OCI-M2 (cell line): ENCODE measurements at regions not wholly inside any gene's neighbourhood (a gene's known extent, or its start where the extent isn't known, plus 50 kb on each side); places are given as distances from the start of the nearest gene placed in this dataset.
"Not testable (repeated sequence)": the region's sequence is repeated elsewhere in the genome, so short reads cannot be mapped to it uniquely, and the experiment has no call there.

Experiments
- DNase-seq: peaks from one replicate; lab custom pipeline; 2025; ENCODE audit not compliant: unreplicated experiment; lab: John Stamatoyannopoulos, UW

- no peak for DNase-seq
Observed at GRCh38 chr6:165012183-165012582, 297.2 kb downstream of the C6orf118 start.

GRCh38 chr6:165010556-165011535 lies 298.6 kb downstream of the C6orf118 start:
- no peak for DNase-seq

GRCh38 chr6:165008971-165009370 lies 300.4 kb downstream of the C6orf118 start:
- no peak for DNase-seq

GRCh38 chr6:165002866-165003265 lies 306.5 kb downstream of the C6orf118 start:
- DNase-seq, result no peak

- DNase-seq, result no peak
Observed at GRCh38 chr6:165002358-165002757, 307.0 kb downstream of the C6orf118 start.

- DNase-seq, result no peak
Observed at GRCh38 chr6:165001502-165002157, 307.8 kb downstream of the C6orf118 start.

GRCh38 chr6:164998297-164998696 lies 311.1 kb downstream of the C6orf118 start:
- no peak for DNase-seq

- DNase-seq, result no peak
Observed at GRCh38 chr6:164996838-164997237, 312.6 kb downstream of the C6orf118 start.

GRCh38 chr6:164991573-164991972 lies 317.8 kb downstream of the C6orf118 start:
- DNase-seq, result no peak

GRCh38 chr6:164990901-164991300 lies 318.5 kb downstream of the C6orf118 start:
- DNase-seq, result no peak

- DNase-seq, result no peak
Observed at GRCh38 chr6:164982389-164982788, 327.0 kb downstream of the C6orf118 start.

GRCh38 chr6:164967102-164967501 lies 342.3 kb downstream of the C6orf118 start:
- DNase-seq, result no peak

- DNase-seq, result no peak
Observed at GRCh38 chr6:164962805-164963204, 346.6 kb downstream of the C6orf118 start.

- no peak for DNase-seq
Observed at GRCh38 chr6:164947164-164947563, 362.2 kb downstream of the C6orf118 start.

- DNase-seq, result no peak
Observed at GRCh38 chr6:164942271-164942670, 367.1 kb downstream of the C6orf118 start.

GRCh38 chr6:164933238-164933794 lies 376.1 kb downstream of the C6orf118 start:
- not testable (repeated sequence) for DNase-seq

GRCh38 chr6:164929408-164929977 lies 379.9 kb downstream of the C6orf118 start:
- no peak for DNase-seq

- DNase-seq, result no peak
Observed at GRCh38 chr6:164928728-164929407, 380.5 kb downstream of the C6orf118 start.

- no peak for DNase-seq
Observed at GRCh38 chr6:164928057-164928727, 381.2 kb downstream of the C6orf118 start.

- peak; percentile 58 for DNase-seq
Observed at GRCh38 chr6:164927288-164928056, 381.9 kb downstream of the C6orf118 start.
